GM18498 (cell line): ENCODE measurements at regions not wholly inside any gene's neighbourhood (a gene's known extent, or its start where the extent isn't known, plus 50 kb on each side); places are given as distances from the start of the nearest gene placed in this dataset.
A peak's percentile ranks its signal among the peaks of the same experiment; 100 is the strongest.

ENCODE experiments used
- ATAC-seq: cut with Tn5 transposase; IDR thresholded peaks from one replicate; pipeline ENCODE4 v1.9.1; 2021; ENCODE audit warnings: mild to moderate bottlenecking, moderate library complexity; ENCODE audit not compliant: unreplicated experiment

DNA sequence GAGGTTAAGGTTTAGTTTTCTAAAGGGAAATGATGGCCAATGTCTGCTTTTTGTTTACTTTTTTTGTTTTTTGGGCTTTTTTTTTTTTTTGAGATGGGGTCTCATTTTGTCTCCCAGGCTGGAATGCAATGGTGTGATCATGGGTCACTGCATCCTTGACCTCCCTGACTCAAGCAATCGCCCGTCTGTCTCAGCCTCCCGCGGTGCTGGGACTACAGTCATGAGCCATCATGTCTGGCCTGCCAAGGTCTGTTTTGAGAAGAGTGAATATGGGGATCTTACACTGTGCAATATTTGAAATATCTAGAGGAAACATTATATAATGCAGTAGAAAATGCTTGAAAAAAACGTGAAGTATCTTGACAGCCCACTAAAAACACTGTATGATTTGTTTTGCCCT is 162.5 kb downstream of the GASK1B start:
- no peak for ATAC-seq

GRCh38 chr4:158008551-158009218 is 164.1 kb downstream of the GASK1B start:
- no peak for ATAC-seq

- no peak for ATAC-seq
These were observed 165.3 kb downstream of the GASK1B start for GRCh38 chr4:158007566-158007965.

DNA sequence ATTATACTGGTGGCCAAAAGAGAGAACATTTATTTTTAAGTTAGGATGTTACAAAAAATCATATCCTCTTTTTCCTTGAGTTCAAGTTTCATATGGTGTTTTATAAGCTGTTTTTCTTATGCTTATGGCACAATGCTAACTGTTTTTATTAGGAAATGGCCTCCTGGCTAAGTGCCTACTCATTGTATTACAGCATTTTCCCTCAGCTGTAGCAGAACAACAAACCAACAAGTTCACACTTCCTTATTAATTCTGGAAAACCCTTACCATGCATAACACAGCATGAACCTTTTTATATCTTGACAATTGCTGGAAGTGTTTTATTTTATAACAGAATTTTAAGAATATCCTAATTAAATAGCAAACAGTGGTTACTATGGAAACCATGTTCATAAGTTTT is 165.8 kb downstream of the GASK1B start:
- ATAC-seq: no peak

DNA sequence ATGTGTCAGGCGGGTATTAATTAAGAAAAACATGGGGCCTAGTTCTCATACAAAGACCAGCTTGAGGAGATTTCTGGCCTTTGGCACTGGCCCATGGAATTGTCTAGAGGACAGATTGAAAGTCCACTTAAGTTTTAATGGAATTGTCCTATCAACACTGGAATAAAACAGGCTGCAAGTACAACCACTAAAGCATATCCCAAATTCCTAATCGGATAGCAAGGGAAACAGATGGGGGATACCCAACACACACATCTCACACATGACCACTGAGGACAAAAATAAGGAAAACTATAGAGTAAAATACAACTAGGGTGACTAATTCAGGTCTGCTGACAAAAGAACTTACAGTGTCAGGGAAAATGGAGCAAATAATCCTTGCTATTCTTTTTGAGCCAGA is 167.8 kb downstream of the GASK1B start:
- ATAC-seq: no peak

GRCh38 chr4:158004101-158004500 is 168.7 kb downstream of the GASK1B start:
- no peak for ATAC-seq

GRCh38 chr4:158003212-158003611 is 169.6 kb downstream of the GASK1B start:
- no peak for ATAC-seq

- ATAC-seq: no peak
These were observed 170.7 kb downstream of the GASK1B start for GRCh38 chr4:158002173-158002572.

- ATAC-seq: no peak
These were observed 171.1 kb downstream of the GASK1B start for GRCh38 chr4:158001756-158002155.

GRCh38 chr4:157999723-158000122 is 173.1 kb downstream of the GASK1B start:
- ATAC-seq: no peak

DNA sequence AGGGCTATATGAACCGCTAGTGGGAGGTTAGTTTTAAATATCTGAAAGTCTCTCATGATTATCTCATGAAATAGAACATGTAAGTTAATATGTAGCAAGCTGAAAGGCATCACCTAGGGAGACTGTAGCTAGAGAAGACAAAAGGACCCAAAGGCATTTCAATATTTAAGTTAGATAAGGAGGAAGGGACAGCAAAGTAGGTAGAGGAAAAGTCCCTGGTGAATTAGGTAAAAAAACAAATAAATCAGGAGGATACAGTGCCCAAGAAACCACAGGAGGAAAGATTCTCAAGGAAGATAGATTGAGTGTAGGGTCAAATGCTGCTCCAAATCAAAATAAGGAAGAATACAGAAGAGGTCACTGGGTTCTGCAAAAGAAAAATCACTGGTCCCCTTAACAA is 175.5 kb downstream of the GASK1B start:
- ATAC-seq: no peak

GRCh38 chr4:157996061-157997028 is 176.5 kb downstream of the GASK1B start:
- ATAC-seq: no peak

GRCh38 chr4:157994863-157995262 is 178.0 kb downstream of the GASK1B start:
- no peak for ATAC-seq

DNA sequence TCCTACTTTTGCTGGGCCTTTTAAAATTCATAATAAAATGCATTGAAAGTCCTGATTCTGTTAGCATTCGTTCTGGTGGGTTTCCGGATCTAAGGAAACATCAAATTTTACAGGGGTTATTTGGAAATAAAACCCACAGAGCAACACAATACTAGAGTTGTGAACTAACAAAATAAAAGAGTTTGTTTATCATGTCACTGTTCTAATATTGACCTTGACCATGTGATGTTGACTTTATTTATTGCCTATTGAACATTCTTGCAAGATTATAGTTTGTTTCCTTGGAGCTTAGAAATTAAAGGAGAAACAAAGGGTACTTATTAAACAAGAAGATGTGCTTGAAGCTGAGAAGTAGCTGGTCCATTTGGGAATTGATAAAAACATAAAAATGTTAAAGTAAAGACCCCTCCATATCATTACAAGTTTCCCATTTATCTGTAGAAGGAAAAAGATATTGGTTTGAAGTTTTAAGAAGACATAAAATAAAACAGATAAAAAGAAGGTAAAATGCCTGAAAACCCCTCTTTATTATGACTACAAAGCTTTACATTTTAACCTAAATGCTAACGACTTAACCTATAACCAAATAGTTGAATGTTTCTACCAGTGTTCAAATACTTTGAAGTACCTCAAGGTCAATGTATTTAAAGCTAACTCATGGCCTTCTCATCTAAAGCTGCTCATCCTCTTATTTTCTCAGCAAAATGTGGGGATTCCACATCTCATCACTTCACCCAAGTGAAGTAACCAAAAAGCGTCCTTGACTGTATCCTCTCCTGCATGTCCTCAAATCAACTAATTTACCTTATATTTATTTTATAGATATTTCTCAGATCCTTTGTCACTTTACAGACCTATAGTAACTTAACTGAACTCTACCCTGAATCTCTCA is 179.6 kb downstream of the GASK1B start:
- ATAC-seq: no peak

DNA sequence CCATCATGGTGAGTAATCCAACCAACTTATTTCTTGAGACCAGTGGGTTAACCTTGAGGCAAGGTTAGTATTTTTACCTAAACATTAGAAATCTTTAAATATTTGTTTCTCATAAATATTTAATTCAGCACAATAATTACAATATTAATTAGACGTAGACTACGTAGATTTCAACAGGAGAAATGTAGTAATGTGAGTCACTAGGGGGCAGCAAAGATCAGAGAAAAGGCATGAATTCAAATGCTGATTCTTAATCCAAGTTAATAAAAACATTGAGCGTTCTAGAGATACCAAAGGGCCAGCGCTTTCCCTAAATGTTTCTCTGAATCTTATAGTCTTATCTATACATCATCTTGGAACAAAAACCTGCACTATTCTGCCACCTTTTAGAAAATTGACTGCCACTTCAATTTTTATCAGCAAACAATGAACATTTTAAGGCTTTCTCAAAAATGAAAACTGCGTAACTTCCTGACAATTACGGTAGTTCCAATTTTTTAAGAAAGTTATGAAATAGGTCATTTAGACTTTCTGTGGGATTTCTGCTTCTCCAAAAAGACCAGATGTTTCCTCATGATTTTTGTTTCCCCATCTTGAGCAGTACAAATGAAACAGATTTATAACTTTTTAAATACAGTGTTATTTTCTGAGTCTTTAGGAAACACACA is 180.7 kb downstream of the GASK1B start:
- peak; percentile 70 for ATAC-seq

GRCh38 chr4:157988641-157989040 is 184.2 kb downstream of the GASK1B start:
- no peak for ATAC-seq

GRCh38 chr4:157984285-157984911 is 188.4 kb downstream of the GASK1B start:
- no peak for ATAC-seq

DNA sequence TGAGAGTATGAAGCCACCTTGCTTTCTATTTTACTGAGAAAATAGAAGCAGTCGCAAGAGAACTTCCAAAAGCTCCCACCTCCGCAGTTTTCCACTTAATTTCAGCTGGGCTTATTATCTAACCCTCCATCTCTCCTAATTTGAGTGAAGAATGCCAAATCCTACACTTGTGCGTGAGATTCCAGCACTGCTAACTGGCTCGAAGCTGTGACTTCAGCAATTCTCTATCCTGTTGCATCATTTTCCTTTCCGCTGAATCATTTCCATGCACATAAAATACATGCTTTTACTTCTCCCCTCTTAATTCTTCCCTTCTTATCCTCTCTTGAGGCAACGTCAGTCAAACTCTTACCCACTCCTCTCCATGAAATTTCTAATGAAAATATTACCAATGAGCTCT is 189.5 kb downstream of the GASK1B start:
- no peak for ATAC-seq

DNA sequence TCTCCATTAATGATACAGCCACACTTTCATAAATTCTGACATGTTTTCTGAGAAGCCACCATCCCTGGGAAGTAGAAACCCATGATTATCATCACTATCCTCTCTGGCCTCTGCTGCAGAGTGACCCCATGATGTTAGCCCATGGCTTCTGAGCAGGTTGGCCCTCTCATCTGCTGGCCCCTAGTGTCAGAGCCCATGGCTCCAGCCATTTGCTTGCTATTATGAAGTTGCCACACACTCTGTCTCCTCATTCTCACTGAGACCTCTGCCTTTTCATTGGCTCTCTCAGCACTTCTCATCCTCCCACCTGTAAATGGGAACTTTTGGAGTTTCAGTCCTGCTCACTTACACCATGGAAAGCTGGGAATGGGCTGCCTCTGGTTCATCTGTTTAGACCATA is 192.7 kb downstream of the GASK1B start:
- ATAC-seq: no peak

GRCh38 chr4:157978680-157979361 is 194.0 kb downstream of the GASK1B start:
- ATAC-seq: peak; percentile 92
